AG09319 (cell line): ENCODE measurements at regions not wholly inside any gene's neighbourhood (a gene's known extent, or its start where the extent isn't known, plus 50 kb on each side); places are given as distances from the start of the nearest gene placed in this dataset.
"Not testable (repeated sequence)": the region's sequence is repeated elsewhere in the genome, so short reads cannot be mapped to it uniquely, and the experiment has no call there.

Experiments
- DNase-seq: peaks from one replicate; pipeline ENCODE4 v3.0.0-alpha.2; 2010; ENCODE audit warnings: low read depth; ENCODE audit errors: extremely low read depth
- CTCF ChIP-seq: IDR thresholded peaks from 2 replicates; pipeline ENCODE4 v1.5.1; 2011; ENCODE audit warnings: low read depth, mild to moderate bottlenecking, inconsistent platforms, low read length, moderate library complexity

DNA sequence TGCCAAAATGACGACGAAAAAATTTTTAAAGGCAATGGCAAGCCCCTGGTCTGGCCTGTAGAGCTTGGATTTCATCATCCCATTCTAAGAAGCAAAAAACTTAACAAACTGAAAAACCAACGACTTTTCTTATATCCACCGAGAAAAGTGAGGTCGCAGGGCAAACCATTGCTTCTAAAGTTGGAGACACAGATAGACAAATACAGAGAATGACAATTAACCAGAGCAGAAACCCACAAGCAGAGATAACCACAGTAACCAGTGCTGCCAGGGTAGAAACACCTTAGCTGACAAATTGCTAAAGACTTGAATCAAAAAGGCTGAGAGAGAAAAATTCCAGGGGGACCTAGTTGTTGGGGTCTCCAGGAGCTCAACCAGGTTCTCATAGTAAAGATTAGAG is 386.5 kb upstream of the SGO1 start:
- DNase-seq: no peak

GRCh38 chr3:20569310-20569709 is 383.3 kb upstream of the SGO1 start:
- no peak for TF ChIP-seq CTCF
- no peak for DNase-seq

More for the DNA sequence above, 386.5 kb upstream of the SGO1 start:
- TF ChIP-seq CTCF: no peak

DNA sequence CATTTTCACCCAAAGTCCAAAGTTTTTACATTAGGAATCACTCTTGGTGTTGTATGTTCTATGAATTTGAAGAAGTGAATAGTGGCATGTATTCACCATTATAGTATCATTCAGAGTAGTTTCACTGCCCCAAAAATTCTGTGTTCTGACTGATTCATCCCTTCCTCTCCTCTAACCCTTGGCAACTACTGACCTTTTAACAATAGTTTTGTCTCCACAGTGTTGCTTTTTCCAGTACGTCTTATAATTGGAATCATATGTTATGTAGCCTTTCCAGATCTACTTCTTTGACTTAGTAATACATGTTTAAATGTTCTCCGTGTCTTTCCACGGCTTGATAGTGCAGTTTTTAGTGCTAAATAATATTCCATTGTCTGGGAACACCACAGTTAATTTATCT is 379.0 kb upstream of the SGO1 start:
- TF ChIP-seq CTCF: no peak
- no peak for DNase-seq

GRCh38 chr3:20563985-20564384 is 378.0 kb upstream of the SGO1 start:
- DNase-seq: no peak
- no peak for TF ChIP-seq CTCF

GRCh38 chr3:20563251-20563650 is 377.2 kb upstream of the SGO1 start:
- TF ChIP-seq CTCF: no peak

GRCh38 chr3:20561166-20561565 is 375.2 kb upstream of the SGO1 start:
- DNase-seq: no peak
- TF ChIP-seq CTCF: no peak

More at GRCh38 chr3:20563251-20563650, 377.2 kb upstream of the SGO1 start:
- no peak for DNase-seq

GRCh38 chr3:20560446-20560845 is 374.4 kb upstream of the SGO1 start:
- not testable (repeated sequence) for DNase-seq

DNA sequence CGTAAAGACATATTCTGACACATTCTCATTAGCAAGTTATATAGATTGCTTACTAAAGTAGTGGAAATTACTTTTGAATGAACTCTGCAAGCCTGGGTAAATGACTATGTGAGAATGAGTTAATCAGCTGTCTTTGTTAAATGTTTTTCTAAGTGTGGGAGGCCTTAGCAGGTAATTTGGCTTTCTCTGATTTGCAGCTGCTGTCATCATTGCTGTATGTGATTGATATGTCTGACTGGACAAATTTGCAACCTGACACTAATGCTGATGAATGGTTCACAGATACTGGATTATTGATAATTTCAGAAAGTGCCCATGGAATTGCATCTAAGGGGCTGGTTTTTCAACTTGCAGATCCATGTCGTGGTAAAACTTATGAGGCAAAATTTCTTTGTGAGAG is 372.2 kb upstream of the SGO1 start:
- no peak for DNase-seq
- no peak for TF ChIP-seq CTCF
